ENCODE measurements at regions not wholly inside any gene's neighbourhood (a gene's known extent, or its start where the extent isn't known, plus 50 kb on each side); places are given as distances from the start of the nearest gene placed in this dataset.

GRCh38 chr6:98352348-98352747 lies 482.0 kb upstream of the POU3F2 start:
- WGBS: 72% methylated on average over 2 of the region's 2 CpGs
- DNase-seq (ENCODE audit: low spot score in 2 of 2): no peak
- Histone ChIP-seq H3K27ac (no peak overlapping the region), H3K36me3 (no peaks in the 10 kb centered on the region), H3K9me3 (no peaks in the 10 kb centered on the region), H3K4me1 (no peaks in the 10 kb centered on the region), H3K4me3 (no peak overlapping the region), H3K27me3 (no peaks in the 10 kb centered on the region)
- TF ChIP-seq CTCF (IDR thresholded peaks at IDR 0.05): no peak
- TF ChIP-seq POLR2AphosphoS5 (IDR thresholded peaks at IDR 0.05): no peak

DNA sequence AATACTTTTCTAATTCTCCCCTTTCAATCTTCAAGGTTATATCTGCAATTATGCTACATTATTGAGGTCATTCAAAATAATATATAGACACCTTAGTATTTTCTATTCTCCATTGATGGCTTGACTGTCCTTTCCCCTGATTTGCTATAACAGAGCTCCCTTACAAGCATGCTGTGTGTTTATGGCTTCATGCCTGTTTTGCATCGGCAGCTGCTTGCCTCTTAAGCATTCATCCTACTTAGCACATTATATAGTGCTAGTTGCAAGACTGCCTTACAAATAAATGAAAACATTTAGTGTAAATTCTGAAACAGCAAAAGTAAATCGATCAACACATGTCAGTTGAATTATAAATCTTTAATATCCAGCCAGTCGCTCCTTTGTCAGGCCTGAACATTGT lies 476.2 kb upstream of the POU3F2 start:
- no peak for TF ChIP-seq EP300 (IDR thresholded peaks at IDR 0.05)
- no peak for TF ChIP-seq CTCF (IDR thresholded peaks at IDR 0.05)
- TF ChIP-seq POLR2A (IDR thresholded peaks at IDR 0.05): no peak
- no peak for TF ChIP-seq POLR2AphosphoS5 (IDR thresholded peaks at IDR 0.05)
- DNase-seq (ENCODE audit: low spot score in 2 of 2): no peak
- Histone ChIP-seq H3K27me3 (no peaks in the 10 kb centered on the region), H3K27ac (no peak overlapping the region), H3K4me3 (no peak overlapping the region), H3K4me1 (no peaks in the 10 kb centered on the region), H3K9me3 (no peaks in the 10 kb centered on the region), H3K36me3 (no peaks in the 10 kb centered on the region)
- 65% methylated on average over 3 of the region's 3 CpGs for WGBS

DNA sequence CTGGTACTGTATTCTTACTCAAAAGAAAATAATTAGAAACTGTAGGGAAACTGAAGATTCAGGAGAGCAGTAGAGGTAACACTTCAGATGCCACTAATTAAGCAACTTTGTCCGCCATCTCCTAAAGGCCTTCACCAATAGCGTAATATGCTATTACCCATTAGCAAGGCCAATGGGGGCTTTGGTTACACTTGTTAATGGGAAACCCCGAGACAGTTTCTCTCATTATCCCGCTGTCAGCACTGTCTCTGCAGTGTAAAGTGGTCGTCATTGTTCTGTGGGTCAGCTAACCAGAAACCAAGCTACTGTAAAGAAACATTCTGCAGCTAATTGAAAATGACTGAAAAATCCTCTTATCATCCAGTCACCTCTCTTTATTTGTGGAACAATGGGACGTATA lies 468.0 kb upstream of the POU3F2 start:
- Histone ChIP-seq H3K4me3 (no peak overlapping the region), H3K27me3 (no peaks in the 10 kb centered on the region), H3K4me1 (no peaks in the 10 kb centered on the region), H3K27ac (no peak overlapping the region), H3K9me3 (no peaks in the 10 kb centered on the region), H3K36me3 (no peaks in the 10 kb centered on the region)
- TF ChIP-seq POLR2AphosphoS5 (IDR thresholded peaks at IDR 0.05): no peak
- no peak for TF ChIP-seq CTCF (IDR thresholded peaks at IDR 0.05)
- no peak for TF ChIP-seq EP300 (IDR thresholded peaks at IDR 0.05)
- no peak for TF ChIP-seq POLR2A (IDR thresholded peaks at IDR 0.05)
- 83% methylated on average over 6 of the region's 6 CpGs for WGBS
- DNase-seq (ENCODE audit: low spot score in 2 of 2): no peak

- Histone ChIP-seq H3K9me3 (no peaks in the 10 kb centered on the region), H3K27ac (no peak overlapping the region), H3K4me1 (no peaks in the 10 kb centered on the region), H3K36me3 (no peaks in the 10 kb centered on the region), H3K27me3 (no peaks in the 10 kb centered on the region), H3K4me3 (no peak overlapping the region)
- no peak for DNase-seq (ENCODE audit: low spot score in 2 of 2)
- no peak for TF ChIP-seq CTCF (IDR thresholded peaks at IDR 0.05)
- 71% methylated on average over 3 of the region's 3 CpGs for WGBS
Observed at GRCh38 chr6:98380589-98380988, 453.8 kb upstream of the POU3F2 start.

GRCh38 chr6:98382246-98382645 lies 452.1 kb upstream of the POU3F2 start:
- 70% methylated on average over 3 of the region's 3 CpGs for WGBS
- no peak overlapping the region for H3K27ac ChIP-seq
- H3K36me3 ChIP-seq: no peaks in the 10 kb centered on the region
- no peak for DNase-seq (ENCODE audit: low spot score in 2 of 2)
- H3K4me3 ChIP-seq: no peak overlapping the region
- no peaks in the 10 kb centered on the region for H3K27me3 ChIP-seq
- TF ChIP-seq POLR2AphosphoS5 (IDR thresholded peaks at IDR 0.05): no peak
- no peak for TF ChIP-seq CTCF (IDR thresholded peaks at IDR 0.05)
- H3K9me3 ChIP-seq: no peaks in the 10 kb centered on the region
- H3K4me1 ChIP-seq: no peaks in the 10 kb centered on the region
